ENCODE measurements at regions not wholly inside any gene's neighbourhood (a gene's known extent, or its start where the extent isn't known, plus 50 kb on each side); places are given as distances from the start of the nearest gene placed in this dataset.

GRCh38 chr9:105854783-105855724 lies 160.7 kb downstream of the TMEM38B start:
- H3K9me3 Mint-ChIP-seq = peaks cover 4% of the 10 kb centered on the region
- no peak for ATAC-seq
- DNase-seq (ENCODE audit: low spot score) = no peak
- POLR2A ChIA-PET = no interaction called here
- H3K4me3 Mint-ChIP-seq = no peak overlapping the region
- H3K36me3 Mint-ChIP-seq = no peaks in the 10 kb centered on the region
- no peak for TF ChIP-seq NFYB (CRISPR knock-in tag; conservative IDR thresholded peaks at IDR 0.05; ENCODE audit: low read depth)
- no peak for TF ChIP-seq PRRX2 (CRISPR knock-in tag; IDR thresholded peaks at IDR 0.05)
- no peak for TF ChIP-seq ZNF138 (CRISPR knock-in tag; conservative IDR thresholded peaks at IDR 0.05)
- no peak for TF ChIP-seq GTF2I (CRISPR knock-in tag; conservative IDR thresholded peaks at IDR 0.05)
- no peak for TF ChIP-seq IRF2 (CRISPR knock-in tag; IDR thresholded peaks at IDR 0.05; ENCODE audit: borderline replicate concordance, low read depth)
- no peak for TF ChIP-seq CBFB (CRISPR knock-in tag; IDR thresholded peaks at IDR 0.05; ENCODE audit: low read depth)
- TF ChIP-seq ZBTB43 (CRISPR knock-in tag; IDR thresholded peaks at IDR 0.05) = no peak
- no peak for TF ChIP-seq SP1 (CRISPR knock-in tag; conservative IDR thresholded peaks at IDR 0.05)
- TF ChIP-seq ZNF317 (CRISPR knock-in tag; IDR thresholded peaks at IDR 0.05; ENCODE audit: borderline replicate concordance, low read depth) = no peak
- no peak for TF ChIP-seq MAX (CRISPR knock-in tag; IDR thresholded peaks at IDR 0.05)
- no peak for TF ChIP-seq ZNF396 (CRISPR knock-in tag; IDR thresholded peaks at IDR 0.05; ENCODE audit: borderline replicate concordance)
- TF ChIP-seq ZNF232 (CRISPR knock-in tag; IDR thresholded peaks at IDR 0.05) = no peak
- TF ChIP-seq TEAD4 (CRISPR knock-in tag; IDR thresholded peaks at IDR 0.05) = no peak
- TF ChIP-seq E2F4 (CRISPR knock-in tag; IDR thresholded peaks at IDR 0.05; ENCODE audit: borderline replicate concordance, low read depth) = no peak
- no peak for TF ChIP-seq NR3C1 (CRISPR knock-in tag; conservative IDR thresholded peaks at IDR 0.05; ENCODE audit: low read depth)
- no peak for TF ChIP-seq PRDM15 (CRISPR knock-in tag; IDR thresholded peaks at IDR 0.05)
- TF ChIP-seq ZNF423 (CRISPR knock-in tag; IDR thresholded peaks at IDR 0.05) = no peak
- TF ChIP-seq HMGXB4 (CRISPR knock-in tag; IDR thresholded peaks at IDR 0.05) = no peak
- no peak for TF ChIP-seq ZNF671 (CRISPR knock-in tag; IDR thresholded peaks at IDR 0.05)
- no peak overlapping the region for H3K27ac Mint-ChIP-seq
- no peaks in the 10 kb centered on the region for H3K27me3 Mint-ChIP-seq (ENCODE audit: low read depth)
- CTCF ChIA-PET = interaction anchor here (1.3 kb wide), 1 partner anchor 27 kb away, joined by 8 read pairs; no protein-coding TSS in a partner anchor
- peaks cover 5% of the 10 kb centered on the region; the same call in 1 of the 2 replicates for H3K4me1 Mint-ChIP-seq

Data from WTC11 (cell line).